ENCODE measurements at regions not wholly inside any gene's neighbourhood (a gene's known extent, or its start where the extent isn't known, plus 50 kb on each side); places are given as distances from the start of the nearest gene placed in this dataset.

GRCh38 chr16:6880263-6880662, 452.4 kb upstream of the RBFOX1 start:
- no peak overlapping the region for H3K4me3 ChIP-seq (replicated peaks in 1 of 2; ENCODE audit: low read depth in 2 of 2, low read length in 2 of 2)
- DNase-seq (ENCODE audit: low read depth in 2 of 2) = no peak
- TF ChIP-seq, protein P1, sequence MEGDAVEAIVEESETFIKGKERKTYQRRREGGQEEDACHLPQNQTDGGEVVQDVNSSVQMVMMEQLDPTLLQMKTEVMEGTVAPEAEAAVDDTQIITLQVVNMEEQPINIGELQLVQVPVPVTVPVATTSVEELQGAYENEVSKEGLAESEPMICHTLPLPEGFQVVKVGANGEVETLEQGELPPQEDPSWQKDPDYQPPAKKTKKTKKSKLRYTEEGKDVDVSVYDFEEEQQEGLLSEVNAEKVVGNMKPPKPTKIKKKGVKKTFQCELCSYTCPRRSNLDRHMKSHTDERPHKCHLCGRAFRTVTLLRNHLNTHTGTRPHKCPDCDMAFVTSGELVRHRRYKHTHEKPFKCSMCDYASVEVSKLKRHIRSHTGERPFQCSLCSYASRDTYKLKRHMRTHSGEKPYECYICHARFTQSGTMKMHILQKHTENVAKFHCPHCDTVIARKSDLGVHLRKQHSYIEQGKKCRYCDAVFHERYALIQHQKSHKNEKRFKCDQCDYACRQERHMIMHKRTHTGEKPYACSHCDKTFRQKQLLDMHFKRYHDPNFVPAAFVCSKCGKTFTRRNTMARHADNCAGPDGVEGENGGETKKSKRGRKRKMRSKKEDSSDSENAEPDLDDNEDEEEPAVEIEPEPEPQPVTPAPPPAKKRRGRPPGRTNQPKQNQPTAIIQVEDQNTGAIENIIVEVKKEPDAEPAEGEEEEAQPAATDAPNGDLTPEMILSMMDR (IDR thresholded peaks at IDR 0.05; ENCODE audit: low read depth, low read length) = no peak

DNA sequence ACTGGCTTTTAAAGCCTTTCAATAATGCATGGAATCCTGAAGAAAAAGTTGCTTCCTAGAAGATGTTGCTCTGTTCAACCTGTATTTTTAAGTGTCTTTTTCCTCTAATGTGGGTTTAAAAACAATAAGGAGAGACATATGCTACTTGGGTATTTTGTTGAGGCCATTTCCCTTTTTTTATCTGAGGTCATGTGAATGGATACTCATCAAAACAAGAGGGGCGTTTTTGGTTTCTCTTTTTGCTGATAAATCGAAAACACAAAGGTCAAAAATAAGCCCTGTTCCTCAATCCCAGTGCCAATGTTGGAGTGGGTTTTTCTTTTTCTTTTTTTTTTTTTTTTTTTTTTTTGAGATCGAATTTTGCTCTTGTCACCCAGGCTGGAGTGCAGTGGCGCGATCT, 468.0 kb upstream of the RBFOX1 start:
- H3K4me3 ChIP-seq (replicated peaks in 1 of 2; ENCODE audit: low read depth in 2 of 2, low read length in 2 of 2) = no peak overlapping the region
- DNase-seq (ENCODE audit: low read depth in 2 of 2) = no peak
- TF ChIP-seq, protein P1 (IDR thresholded peaks at IDR 0.05; ENCODE audit: low read depth, low read length) = no peak

DNA sequence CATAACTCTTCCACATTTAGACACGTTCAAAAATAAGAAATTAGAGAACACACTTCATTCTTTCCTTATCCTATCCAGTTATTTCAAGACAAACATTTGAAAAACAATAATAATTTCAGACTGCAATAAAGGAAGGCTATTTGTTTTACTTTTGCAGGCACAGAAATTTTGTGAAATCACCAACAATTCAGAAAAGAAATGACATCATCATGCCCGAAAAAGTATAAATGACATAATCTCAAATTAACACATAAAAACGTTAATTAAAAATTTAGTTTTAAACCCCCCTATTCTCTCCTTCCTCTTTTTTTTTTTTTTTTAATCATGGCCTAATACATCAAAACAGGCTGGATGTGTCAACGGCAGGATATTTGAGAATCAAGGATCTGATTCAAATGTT, 468.4 kb upstream of the RBFOX1 start:
- TF ChIP-seq, protein P1 (IDR thresholded peaks at IDR 0.05; ENCODE audit: low read depth, low read length) = no peak
- H3K4me3 ChIP-seq (replicated peaks in 1 of 2; ENCODE audit: low read depth in 2 of 2, low read length in 2 of 2) = no peak overlapping the region
- no peak for DNase-seq (ENCODE audit: low read depth in 2 of 2)

DNA sequence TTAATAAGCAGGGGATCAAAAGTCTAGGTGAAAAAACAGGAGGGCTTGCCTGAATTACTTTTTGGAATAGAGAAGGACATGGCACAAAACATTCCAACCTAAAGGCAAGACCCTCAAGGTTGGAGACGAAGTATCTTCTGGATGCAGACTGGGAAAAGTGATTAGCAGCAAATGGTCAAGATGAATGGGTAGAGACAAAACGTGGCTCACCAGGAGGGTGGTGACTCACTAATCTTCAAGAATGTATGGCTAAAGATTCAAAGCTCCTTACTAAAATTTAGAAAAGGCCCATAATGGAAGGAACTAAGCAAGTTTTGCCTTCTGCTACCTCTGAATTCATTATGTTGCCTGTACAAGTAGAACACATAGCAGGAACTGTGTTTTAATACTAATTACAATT, 469.5 kb upstream of the RBFOX1 start:
- TF ChIP-seq, protein P1 (IDR thresholded peaks at IDR 0.05; ENCODE audit: low read depth, low read length) = no peak
- DNase-seq (ENCODE audit: low read depth in 2 of 2) = no peak
- no peak overlapping the region for H3K4me3 ChIP-seq (replicated peaks in 1 of 2; ENCODE audit: low read depth in 2 of 2, low read length in 2 of 2)

GRCh38 chr16:6861815-6862477, 470.7 kb upstream of the RBFOX1 start:
- TF ChIP-seq, protein P1 (IDR thresholded peaks at IDR 0.05; ENCODE audit: low read depth, low read length) = no peak
- no peak for DNase-seq (ENCODE audit: low read depth in 2 of 2)
- no peak overlapping the region for H3K4me3 ChIP-seq (replicated peaks in 1 of 2; ENCODE audit: low read depth in 2 of 2, low read length in 2 of 2)

DNA sequence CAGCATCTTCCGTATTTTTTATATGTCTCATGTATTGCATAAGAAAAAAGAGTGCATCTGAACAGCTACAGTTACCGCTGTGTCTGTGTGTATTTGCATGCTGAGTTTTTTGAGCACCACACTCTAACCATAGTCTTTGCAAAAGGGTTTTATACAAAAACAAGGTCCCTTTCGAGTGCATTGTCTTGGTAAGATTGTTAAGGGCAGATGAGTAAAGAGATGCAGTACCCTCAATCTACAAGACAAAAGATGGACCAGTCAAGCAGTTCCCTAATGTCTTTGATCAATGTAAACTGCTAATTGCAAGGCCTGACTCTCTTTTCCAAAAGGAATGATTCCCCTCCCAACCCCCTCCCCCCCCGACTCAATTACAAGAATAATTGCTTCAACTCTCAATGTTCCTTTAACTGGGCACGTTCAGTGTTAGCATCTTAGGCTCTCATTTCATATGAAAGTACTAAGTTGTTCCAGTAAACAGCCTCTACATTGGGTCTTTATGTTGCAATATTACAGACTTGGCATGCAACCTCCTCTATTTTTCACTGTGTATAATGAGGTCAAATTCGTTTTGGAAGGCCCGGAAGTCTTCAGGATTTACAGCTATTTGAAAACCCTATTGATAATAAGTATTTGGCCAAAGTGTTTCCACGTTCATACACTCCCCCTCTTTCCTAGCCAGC, 471.4 kb upstream of the RBFOX1 start:
- DNase-seq (ENCODE audit: low read depth in 2 of 2) = no peak
- TF ChIP-seq, protein P1 (IDR thresholded peaks at IDR 0.05; ENCODE audit: low read depth, low read length) = no peak

More for the DNA sequence above, 471.4 kb upstream of the RBFOX1 start:
- H3K4me3 ChIP-seq (replicated peaks in 1 of 2; ENCODE audit: low read depth in 2 of 2, low read length in 2 of 2) = no peak overlapping the region
